Nephron (organoid): ENCODE measurements at regions not wholly inside any gene's neighbourhood (a gene's known extent, or its start where the extent isn't known, plus 50 kb on each side); places are given as distances from the start of the nearest gene placed in this dataset.
A peak's percentile ranks its signal among the peaks of the same experiment; 100 is the strongest.

Experiments
- H3K27ac Mint-ChIP-seq, 3 experiments: 2 replicates each; pipeline ENCODE4 v1.8.0; 2020; ENCODE audit warnings: mixed read lengths in 3 of 3, mild to moderate bottlenecking in 2 of 3, moderate library complexity in 1 of 3
- H3K27me3 Mint-ChIP-seq: 2 replicates; pipeline ENCODE4 v1.8.0; 2021; ENCODE audit warnings: low read depth, mild to moderate bottlenecking, moderate library complexity, mixed read lengths
- H3K36me3 Mint-ChIP-seq: 2 replicates; pipeline ENCODE4 v1.8.0; 2020; ENCODE audit warnings: low read depth, mixed read lengths
- H3K4me1 Mint-ChIP-seq: 2 replicates; pipeline ENCODE4 v1.8.0; 2020; ENCODE audit warnings: mixed read lengths
- H3K4me3 Mint-ChIP-seq, 3 experiments: 2 replicates each; pipeline ENCODE4 v1.8.0; 2020; ENCODE audit warnings: mild to moderate bottlenecking in 3 of 3, mixed read lengths in 3 of 3, moderate library complexity in 2 of 3
- H3K9me3 Mint-ChIP-seq: 2 replicates; pipeline ENCODE4 v1.8.0; 2020; ENCODE audit warnings: mixed read lengths
- TF ChIP-seq, protein P1 (sequence below), 3 experiments: fragments of 200-600 bp; sonication (generic); IDR thresholded peaks; one replicate each; pipeline ENCODE4 v1.5.0; 2021; ENCODE audit warnings: antibody characterized with exemption in 3 of 3; ENCODE audit not compliant: unreplicated experiment in 3 of 3

DNA sequence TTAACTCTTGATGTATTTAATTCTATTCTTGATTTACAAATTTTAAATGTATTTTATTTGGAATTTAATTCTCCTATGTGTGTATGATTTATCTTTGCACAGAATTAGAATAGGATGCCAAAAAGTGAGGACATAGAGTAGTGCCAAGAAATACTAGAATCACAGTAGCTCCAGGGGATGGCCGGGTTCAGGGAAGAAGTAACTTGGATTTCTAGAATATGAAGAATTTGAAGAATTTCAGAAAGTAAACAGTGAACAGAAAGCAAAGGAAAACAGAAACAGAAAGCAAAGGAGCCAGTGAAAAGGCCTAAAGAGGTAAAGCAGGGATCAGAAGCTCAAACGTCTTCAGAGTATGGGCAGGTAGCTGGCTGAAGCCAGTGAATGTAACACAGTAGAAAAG is 1187.6 kb downstream of the RPA4 start:
- H3K4me3 Mint-ChIP-seq: no peak overlapping the region
- peaks cover 30% of the 10 kb centered on the region for H3K4me1 Mint-ChIP-seq
- H3K27me3 Mint-ChIP-seq: no peaks in the 10 kb centered on the region
- no peaks in the 10 kb centered on the region for H3K36me3 Mint-ChIP-seq
- TF ChIP-seq, protein P1, sequence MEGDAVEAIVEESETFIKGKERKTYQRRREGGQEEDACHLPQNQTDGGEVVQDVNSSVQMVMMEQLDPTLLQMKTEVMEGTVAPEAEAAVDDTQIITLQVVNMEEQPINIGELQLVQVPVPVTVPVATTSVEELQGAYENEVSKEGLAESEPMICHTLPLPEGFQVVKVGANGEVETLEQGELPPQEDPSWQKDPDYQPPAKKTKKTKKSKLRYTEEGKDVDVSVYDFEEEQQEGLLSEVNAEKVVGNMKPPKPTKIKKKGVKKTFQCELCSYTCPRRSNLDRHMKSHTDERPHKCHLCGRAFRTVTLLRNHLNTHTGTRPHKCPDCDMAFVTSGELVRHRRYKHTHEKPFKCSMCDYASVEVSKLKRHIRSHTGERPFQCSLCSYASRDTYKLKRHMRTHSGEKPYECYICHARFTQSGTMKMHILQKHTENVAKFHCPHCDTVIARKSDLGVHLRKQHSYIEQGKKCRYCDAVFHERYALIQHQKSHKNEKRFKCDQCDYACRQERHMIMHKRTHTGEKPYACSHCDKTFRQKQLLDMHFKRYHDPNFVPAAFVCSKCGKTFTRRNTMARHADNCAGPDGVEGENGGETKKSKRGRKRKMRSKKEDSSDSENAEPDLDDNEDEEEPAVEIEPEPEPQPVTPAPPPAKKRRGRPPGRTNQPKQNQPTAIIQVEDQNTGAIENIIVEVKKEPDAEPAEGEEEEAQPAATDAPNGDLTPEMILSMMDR (IDR thresholded peaks at IDR 0.05; ENCODE audit: unreplicated experiment in 3 of 3): no peak
- no peaks in the 10 kb centered on the region for H3K9me3 Mint-ChIP-seq
- peak overlapping the region; percentile 5 to 27 (median 7) for H3K27ac Mint-ChIP-seq

GRCh38 chrX:98077440-98077839 is 1193.7 kb downstream of the RPA4 start:
- H3K4me1 Mint-ChIP-seq: no peaks in the 10 kb centered on the region
- H3K4me3 Mint-ChIP-seq: no peak overlapping the region
- H3K27ac Mint-ChIP-seq: no peak overlapping the region
- TF ChIP-seq, protein P1 (IDR thresholded peaks at IDR 0.05; ENCODE audit: unreplicated experiment in 3 of 3): no peak
- no peaks in the 10 kb centered on the region for H3K9me3 Mint-ChIP-seq
- no peaks in the 10 kb centered on the region for H3K36me3 Mint-ChIP-seq
- no peaks in the 10 kb centered on the region for H3K27me3 Mint-ChIP-seq

DNA sequence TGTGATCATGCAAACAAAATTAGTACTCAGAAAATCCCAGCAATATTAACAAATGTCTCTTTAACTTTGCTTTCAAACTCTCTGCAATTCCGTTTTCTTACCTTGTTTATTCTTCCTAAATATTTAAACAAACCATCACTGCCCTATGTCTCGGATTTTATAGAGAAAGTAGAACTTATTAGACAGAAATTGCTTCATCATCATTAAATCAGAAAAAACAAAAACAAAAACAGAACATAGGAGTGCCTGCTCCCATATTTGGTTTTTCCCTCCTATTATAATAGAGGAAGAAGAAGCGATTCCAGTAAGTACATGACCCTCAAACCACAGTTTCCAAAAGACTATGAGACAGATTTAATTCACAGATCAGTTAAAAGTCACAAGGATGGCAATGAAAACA is 1228.0 kb downstream of the RPA4 start:
- Mint-ChIP-seq H3K27me3 (no peaks in the 10 kb centered on the region), H3K9me3 (no peaks in the 10 kb centered on the region), H3K27ac (no peak overlapping the region), H3K4me3 (no peak overlapping the region), H3K4me1 (no peaks in the 10 kb centered on the region), H3K36me3 (no peaks in the 10 kb centered on the region)
- TF ChIP-seq, protein P1 (IDR thresholded peaks at IDR 0.05; ENCODE audit: unreplicated experiment in 3 of 3): no peak

DNA sequence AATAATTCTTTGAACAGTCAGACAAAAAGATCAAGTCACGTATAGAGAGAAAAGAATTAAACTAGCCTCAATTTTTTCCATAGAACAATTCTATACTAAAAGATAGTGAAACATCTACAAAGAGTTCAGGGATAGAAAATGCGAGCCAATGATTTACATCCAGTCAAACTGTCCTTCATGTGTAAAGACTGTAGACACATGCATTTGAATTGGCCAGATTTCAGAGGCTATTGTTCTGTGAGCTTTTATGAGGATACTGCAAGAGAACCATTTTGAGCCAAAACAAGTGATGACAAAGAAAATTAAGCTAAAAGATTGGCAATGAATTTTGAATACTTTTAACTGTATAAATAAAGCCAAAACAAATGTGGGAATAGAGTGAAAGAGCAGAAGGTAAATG is 1230.3 kb downstream of the RPA4 start:
- no peak overlapping the region for H3K4me3 Mint-ChIP-seq
- TF ChIP-seq, protein P1 (IDR thresholded peaks at IDR 0.05; ENCODE audit: unreplicated experiment in 3 of 3): no peak
- no peaks in the 10 kb centered on the region for H3K36me3 Mint-ChIP-seq
- no peaks in the 10 kb centered on the region for H3K9me3 Mint-ChIP-seq
- H3K27me3 Mint-ChIP-seq: no peaks in the 10 kb centered on the region
- H3K27ac Mint-ChIP-seq: no peak overlapping the region
- no peaks in the 10 kb centered on the region for H3K4me1 Mint-ChIP-seq

DNA sequence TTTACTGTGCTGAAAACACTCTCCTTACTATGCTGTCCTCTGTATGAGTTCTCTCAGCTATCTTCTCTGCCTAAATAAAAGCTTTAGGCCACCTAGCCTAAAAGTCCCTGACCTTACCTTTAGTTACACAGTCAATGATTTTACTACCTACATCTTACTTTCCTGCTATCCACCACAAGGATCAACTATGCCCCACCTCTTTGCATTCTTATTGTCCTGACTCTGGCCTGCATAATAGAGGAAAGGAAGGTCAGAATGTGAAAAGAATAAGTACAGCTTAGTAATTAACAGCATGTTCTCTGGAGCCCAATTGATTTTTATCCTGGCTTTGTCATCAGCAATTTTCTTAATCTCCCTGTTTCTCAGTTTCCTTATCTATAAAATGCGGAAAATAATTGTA is 1257.8 kb downstream of the RPA4 start:
- no peak overlapping the region for H3K27ac Mint-ChIP-seq
- H3K36me3 Mint-ChIP-seq: no peaks in the 10 kb centered on the region

GRCh38 chrX:98191003-98191402 is 1307.3 kb downstream of the RPA4 start:
- no peak overlapping the region for H3K4me3 Mint-ChIP-seq

More for the DNA sequence above, 1257.8 kb downstream of the RPA4 start:
- no peaks in the 10 kb centered on the region for H3K4me1 Mint-ChIP-seq
- no peaks in the 10 kb centered on the region for H3K27me3 Mint-ChIP-seq
- TF ChIP-seq, protein P1 (IDR thresholded peaks at IDR 0.05; ENCODE audit: unreplicated experiment in 3 of 3): no peak
- no peak overlapping the region for H3K4me3 Mint-ChIP-seq
- peaks cover 7% of the 10 kb centered on the region for H3K9me3 Mint-ChIP-seq

More at GRCh38 chrX:98191003-98191402, 1307.3 kb downstream of the RPA4 start:
- Mint-ChIP-seq H3K36me3 (no peaks in the 10 kb centered on the region), H3K27ac (no peak overlapping the region), H3K9me3 (peaks cover 3% of the 10 kb centered on the region), H3K27me3 (no peaks in the 10 kb centered on the region), H3K4me1 (no peaks in the 10 kb centered on the region)
- TF ChIP-seq, protein P1 (IDR thresholded peaks at IDR 0.05; ENCODE audit: unreplicated experiment in 3 of 3): no peak
